ENCODE measurements at regions not wholly inside any gene's neighbourhood (a gene's known extent, or its start where the extent isn't known, plus 50 kb on each side); places are given as distances from the start of the nearest gene placed in this dataset.

DNA sequence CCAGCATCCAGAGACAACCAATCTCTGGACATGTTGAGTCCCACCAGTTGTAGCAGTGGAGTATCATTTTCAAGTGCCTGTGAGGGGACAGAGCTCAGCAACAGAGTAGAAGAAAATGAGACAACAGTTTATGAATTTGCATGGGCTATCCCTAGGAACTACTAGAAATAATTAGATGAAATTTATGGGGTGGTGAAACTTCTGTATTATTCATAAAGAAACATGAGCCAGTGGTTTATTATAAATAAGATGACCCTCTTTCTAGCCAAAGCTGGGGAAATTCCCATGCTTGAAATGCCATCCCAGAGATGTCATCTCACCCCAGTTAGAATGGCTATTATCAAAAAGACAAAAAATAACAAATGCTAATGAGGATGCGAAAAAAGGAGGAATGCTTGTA is 55.1 kb upstream of the ITGB8 start:
- TF ChIP-seq YY1 (IDR thresholded peaks at IDR 0.05; ENCODE audit: insufficient read depth, insufficient read length) (no peak), ZNF274 (IDR thresholded peaks at IDR 0.05; ENCODE audit: low read depth, low read length) (no peak)

Data from NT2/D1 (cell line).